KG1 (cell line): ENCODE measurements at regions not wholly inside any gene's neighbourhood (a gene's known extent, or its start where the extent isn't known, plus 50 kb on each side); places are given as distances from the start of the nearest gene placed in this dataset.

ENCODE experiments used
- DNase-seq: peaks from one replicate; lab custom pipeline; 2025; lab: John Stamatoyannopoulos, UW

DNA sequence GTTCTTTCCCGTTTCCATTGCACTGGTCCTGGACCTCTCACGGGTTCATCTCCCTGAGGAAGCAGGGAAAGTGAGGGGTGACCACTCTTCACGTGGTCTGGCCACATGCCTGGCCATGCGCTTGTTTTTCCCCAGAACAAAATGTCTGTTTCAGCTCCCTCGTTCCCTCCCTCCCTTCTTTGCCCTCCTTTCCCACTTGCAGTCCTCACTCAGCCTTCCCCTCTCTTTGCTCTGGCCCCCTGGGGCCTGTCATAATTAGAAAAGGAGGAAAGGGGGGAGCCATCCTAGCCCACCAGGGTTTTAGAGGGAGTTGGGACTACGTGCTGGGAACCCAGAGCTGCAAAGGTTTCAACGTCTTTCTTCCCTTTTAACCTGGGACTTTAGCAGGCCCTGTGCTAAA is 52.8 kb upstream of the CADM1 start:
- DNase-seq, result no peak

DNA sequence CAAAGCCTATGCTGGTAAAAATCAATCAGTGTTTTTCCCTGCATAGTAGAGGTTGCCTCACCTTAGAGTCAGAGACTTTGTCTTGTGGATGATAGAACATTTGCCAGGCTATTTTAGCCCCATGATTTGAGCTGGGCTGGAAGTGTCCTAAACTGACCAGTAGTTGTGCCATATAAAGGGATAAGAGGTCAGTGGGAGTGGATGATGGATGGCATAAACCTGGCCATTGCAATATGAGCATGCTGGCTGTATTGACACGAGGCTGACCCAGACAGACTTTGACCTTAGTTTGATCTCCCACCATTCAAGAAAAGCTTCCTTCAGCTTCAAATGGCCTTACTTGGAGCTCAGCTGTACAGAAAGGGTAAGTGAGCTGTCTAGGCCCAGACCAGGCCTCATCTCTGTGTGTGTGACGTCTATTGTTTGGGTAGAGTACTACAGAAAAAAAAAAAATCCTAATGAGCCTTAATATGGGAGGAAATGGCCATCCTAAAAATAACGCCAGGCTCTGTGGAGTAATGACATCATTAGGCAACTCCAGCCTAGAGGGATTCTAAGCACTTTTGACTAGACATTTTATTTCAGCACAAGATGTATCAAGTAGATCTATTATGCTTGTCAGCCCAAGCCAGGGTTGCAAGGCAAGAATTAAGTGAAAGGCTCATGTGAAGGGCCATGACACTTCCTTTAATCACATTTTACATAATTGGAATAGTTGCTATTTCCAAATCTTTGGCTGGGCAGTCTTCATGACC is 51.3 kb upstream of the CADM1 start:
- DNase-seq, result no peak
